ENCODE measurements at regions not wholly inside any gene's neighbourhood (a gene's known extent, or its start where the extent isn't known, plus 50 kb on each side); places are given as distances from the start of the nearest gene placed in this dataset.

DNA sequence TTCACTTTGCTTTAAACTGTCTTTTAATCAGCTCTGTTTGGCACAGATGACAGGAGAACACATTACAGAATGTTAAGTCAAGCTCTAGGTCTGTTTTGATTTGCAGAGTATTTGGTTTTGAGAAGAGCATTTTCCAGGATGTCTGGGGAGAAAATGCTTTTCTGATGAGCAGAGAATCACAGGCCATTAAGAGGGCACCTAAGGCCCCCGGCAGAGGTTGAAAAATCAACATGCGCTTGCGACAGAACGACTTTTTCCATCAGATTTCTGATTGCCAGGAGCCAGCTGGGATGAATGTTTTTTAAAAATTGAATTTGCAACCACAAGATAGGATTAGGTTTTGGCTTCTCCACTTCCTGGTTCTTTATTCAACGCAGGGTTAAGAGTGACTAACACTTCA, 304.5 kb downstream of the JRKL start:
- no peak for DNase-seq
- H3K9me3 ChIP-seq, result no peaks in the 10 kb centered on the region
- no peaks in the 10 kb centered on the region for H3K4me1 ChIP-seq
- POLR2A ChIA-PET, result no interaction called here
- CTCF ChIA-PET, result no interaction called here
- no peaks in the 10 kb centered on the region for H3K27me3 ChIP-seq (replicated peaks; ENCODE audit: control insufficient read depth, insufficient read depth, low read length)
- no peak overlapping the region for H3K4me3 ChIP-seq (ENCODE audit: low read depth, low read length)
- Mint-ChIP-seq H3K4me3 (ENCODE audit: unreplicated experiment) (no peak overlapping the region), H3K27ac (ENCODE audit: unreplicated experiment) (no peak overlapping the region), H3K27me3 (ENCODE audit: insufficient read depth, unreplicated experiment) (peaks cover 8% of the 10 kb centered on the region), H3K9me3 (ENCODE audit: unreplicated experiment) (no peaks in the 10 kb centered on the region), H3K4me1 (ENCODE audit: low read depth, unreplicated experiment) (no peaks in the 10 kb centered on the region), H3K36me3 (ENCODE audit: insufficient read depth, unreplicated experiment) (no peaks in the 10 kb centered on the region)
- H3K36me3 ChIP-seq (ENCODE audit: control insufficient read depth, insufficient read depth, low read length), result no peaks in the 10 kb centered on the region
- intact Hi-C loops (cut with micrococcal nuclease; ENCODE audit: unreplicated experiment), result no loop called here
- no TSS peak for BruUV-seq (replicated peaks)
- TF ChIP-seq, protein P1, sequence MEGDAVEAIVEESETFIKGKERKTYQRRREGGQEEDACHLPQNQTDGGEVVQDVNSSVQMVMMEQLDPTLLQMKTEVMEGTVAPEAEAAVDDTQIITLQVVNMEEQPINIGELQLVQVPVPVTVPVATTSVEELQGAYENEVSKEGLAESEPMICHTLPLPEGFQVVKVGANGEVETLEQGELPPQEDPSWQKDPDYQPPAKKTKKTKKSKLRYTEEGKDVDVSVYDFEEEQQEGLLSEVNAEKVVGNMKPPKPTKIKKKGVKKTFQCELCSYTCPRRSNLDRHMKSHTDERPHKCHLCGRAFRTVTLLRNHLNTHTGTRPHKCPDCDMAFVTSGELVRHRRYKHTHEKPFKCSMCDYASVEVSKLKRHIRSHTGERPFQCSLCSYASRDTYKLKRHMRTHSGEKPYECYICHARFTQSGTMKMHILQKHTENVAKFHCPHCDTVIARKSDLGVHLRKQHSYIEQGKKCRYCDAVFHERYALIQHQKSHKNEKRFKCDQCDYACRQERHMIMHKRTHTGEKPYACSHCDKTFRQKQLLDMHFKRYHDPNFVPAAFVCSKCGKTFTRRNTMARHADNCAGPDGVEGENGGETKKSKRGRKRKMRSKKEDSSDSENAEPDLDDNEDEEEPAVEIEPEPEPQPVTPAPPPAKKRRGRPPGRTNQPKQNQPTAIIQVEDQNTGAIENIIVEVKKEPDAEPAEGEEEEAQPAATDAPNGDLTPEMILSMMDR (IDR thresholded peaks at IDR 0.05; ENCODE audit: insufficient read depth in 1 of 2, low read depth in 1 of 2, low read length in 1 of 2, severe bottlenecking in 1 of 2, unreplicated experiment in 1 of 2), result no peak

DNA sequence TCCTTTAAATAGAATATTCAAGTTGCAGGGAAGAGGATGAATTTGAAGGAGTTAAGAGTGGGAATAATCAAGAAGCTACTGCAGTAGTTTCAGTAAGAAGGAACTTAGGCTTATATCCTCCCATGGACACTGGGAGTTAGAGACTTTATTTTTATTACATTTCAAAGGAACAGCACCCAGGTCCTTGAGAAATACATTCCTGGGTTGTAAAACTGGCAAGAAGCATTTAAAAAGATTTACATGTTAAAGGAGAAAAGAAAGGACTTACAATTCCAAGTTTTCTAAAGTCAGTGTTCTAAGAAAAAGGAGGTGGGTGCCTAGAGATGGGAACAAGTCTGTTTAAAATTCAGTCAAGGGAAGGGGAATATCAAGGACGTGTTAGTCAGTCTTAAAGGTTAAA, 306.9 kb downstream of the JRKL start:
- TF ChIP-seq, protein P1 (IDR thresholded peaks at IDR 0.05; ENCODE audit: insufficient read depth in 1 of 2, low read depth in 1 of 2, low read length in 1 of 2, severe bottlenecking in 1 of 2, unreplicated experiment in 1 of 2), result no peak
- Mint-ChIP-seq H3K4me3 (ENCODE audit: unreplicated experiment) (no peak overlapping the region), H3K27me3 (ENCODE audit: insufficient read depth, unreplicated experiment) (peaks cover 10% of the 10 kb centered on the region), H3K9me3 (ENCODE audit: unreplicated experiment) (no peaks in the 10 kb centered on the region), H3K36me3 (ENCODE audit: insufficient read depth, unreplicated experiment) (no peaks in the 10 kb centered on the region), H3K4me1 (ENCODE audit: low read depth, unreplicated experiment) (no peaks in the 10 kb centered on the region), H3K27ac (ENCODE audit: unreplicated experiment) (no peak overlapping the region)
- Histone ChIP-seq H3K27me3 (replicated peaks; ENCODE audit: control insufficient read depth, insufficient read depth, low read length) (no peaks in the 10 kb centered on the region), H3K4me3 (ENCODE audit: low read depth, low read length) (no peak overlapping the region), H3K4me1 (no peaks in the 10 kb centered on the region), H3K9me3 (no peaks in the 10 kb centered on the region), H3K36me3 (ENCODE audit: control insufficient read depth, insufficient read depth, low read length) (no peaks in the 10 kb centered on the region)
- BruUV-seq (replicated peaks), result no TSS peak
- ChIA-PET CTCF (no interaction called here), POLR2A (no interaction called here)
- intact Hi-C loops (cut with micrococcal nuclease; ENCODE audit: unreplicated experiment), result loop anchor here (5.0 kb wide), 1 partner anchor 174 kb away; no protein-coding TSS in a partner anchor
- DNase-seq, result no peak

DNA sequence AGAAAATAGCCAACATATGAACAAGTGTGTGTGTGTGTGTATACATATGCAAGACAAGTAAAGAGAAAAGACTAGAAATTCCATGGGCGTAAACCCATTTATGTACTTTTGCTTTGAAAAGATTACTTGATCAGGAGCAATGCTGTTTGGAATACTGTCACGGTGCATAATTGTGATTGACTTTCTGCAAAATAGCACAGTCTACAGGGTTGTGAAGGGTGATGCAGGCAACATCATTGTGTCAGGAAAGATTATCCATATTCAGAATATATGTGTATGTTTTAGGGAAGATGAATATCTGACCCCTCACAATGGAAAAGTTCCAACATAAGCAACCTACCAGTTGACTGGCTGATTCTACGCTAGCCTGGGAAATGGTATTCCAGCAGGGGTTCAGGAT, 307.7 kb downstream of the JRKL start:
- POLR2A ChIA-PET, result no interaction called here
- Histone ChIP-seq H3K27me3 (replicated peaks; ENCODE audit: control insufficient read depth, insufficient read depth, low read length) (no peaks in the 10 kb centered on the region), H3K9me3 (no peaks in the 10 kb centered on the region), H3K4me3 (ENCODE audit: low read depth, low read length) (no peak overlapping the region), H3K4me1 (no peaks in the 10 kb centered on the region), H3K36me3 (ENCODE audit: control insufficient read depth, insufficient read depth, low read length) (no peaks in the 10 kb centered on the region)
- BruUV-seq (replicated peaks), result no TSS peak
- intact Hi-C loops (cut with micrococcal nuclease; ENCODE audit: unreplicated experiment), result loop anchor here (5.0 kb wide), 1 partner anchor 175 kb away; no protein-coding TSS in a partner anchor
- Mint-ChIP-seq H3K27me3 (ENCODE audit: insufficient read depth, unreplicated experiment) (peaks cover 9% of the 10 kb centered on the region), H3K9me3 (ENCODE audit: unreplicated experiment) (no peaks in the 10 kb centered on the region), H3K27ac (ENCODE audit: unreplicated experiment) (no peak overlapping the region), H3K4me1 (ENCODE audit: low read depth, unreplicated experiment) (no peaks in the 10 kb centered on the region), H3K36me3 (ENCODE audit: insufficient read depth, unreplicated experiment) (no peaks in the 10 kb centered on the region), H3K4me3 (ENCODE audit: unreplicated experiment) (no peak overlapping the region)
- TF ChIP-seq, protein P1 (IDR thresholded peaks at IDR 0.05; ENCODE audit: insufficient read depth in 1 of 2, low read depth in 1 of 2, low read length in 1 of 2, severe bottlenecking in 1 of 2, unreplicated experiment in 1 of 2), result no peak
- no peak for DNase-seq
- CTCF ChIA-PET, result no interaction called here
